Hematopoietic multipotent progenitor cell treated with erythropoietin and hydrocortisone succinate and interleukin-3 and kit ligand, for 4 days (in vitro differentiated cells): ENCODE measurements at regions not wholly inside any gene's neighbourhood (a gene's known extent, or its start where the extent isn't known, plus 50 kb on each side); places are given as distances from the start of the nearest gene placed in this dataset.
"Not testable (repeated sequence)": the region's sequence is repeated elsewhere in the genome, so short reads cannot be mapped to it uniquely, and the experiment has no call there.

Experiments used
- DNase-seq: peaks from one replicate; pipeline ENCODE4 v3.0.0-alpha.2; 2015

- DNase-seq: peak; percentile 28
Measured at GRCh38 chr5:40220260-40220659, 459.5 kb upstream of the PTGER4 start.

- DNase-seq: no peak
Measured at GRCh38 chr5:40217553-40217952, 462.2 kb upstream of the PTGER4 start.

GRCh38 chr5:40210694-40211093 is 469.0 kb upstream of the PTGER4 start:
- no peak for DNase-seq

GRCh38 chr5:40206030-40206429 is 473.7 kb upstream of the PTGER4 start:
- no peak for DNase-seq

GRCh38 chr5:40204144-40204543 is 475.6 kb upstream of the PTGER4 start:
- DNase-seq: no peak

- peak; percentile 73 for DNase-seq
Measured at GRCh38 chr5:40202814-40203440, 476.8 kb upstream of the PTGER4 start.

- peak; percentile 67 for DNase-seq
Measured at GRCh38 chr5:40198736-40199135, 481.0 kb upstream of the PTGER4 start.

GRCh38 chr5:40195574-40195973 is 484.1 kb upstream of the PTGER4 start:
- not testable (repeated sequence) for DNase-seq

GRCh38 chr5:40191150-40191549 is 488.6 kb upstream of the PTGER4 start:
- DNase-seq: no peak

GRCh38 chr5:40172721-40173120 is 507.0 kb upstream of the PTGER4 start:
- DNase-seq: no peak

- no peak for DNase-seq
Measured at GRCh38 chr5:40171971-40172370, 507.7 kb upstream of the PTGER4 start.

- no peak for DNase-seq
Measured at GRCh38 chr5:40167283-40167682, 512.4 kb upstream of the PTGER4 start.

- DNase-seq: no peak
Measured at GRCh38 chr5:40166802-40167201, 512.9 kb upstream of the PTGER4 start.

- DNase-seq: peak; percentile 27
Measured at GRCh38 chr5:40165789-40166728, 513.7 kb upstream of the PTGER4 start.

GRCh38 chr5:40165106-40165788 is 514.5 kb upstream of the PTGER4 start:
- DNase-seq: no peak

- no peak for DNase-seq
Measured at GRCh38 chr5:40160435-40160834, 519.3 kb upstream of the PTGER4 start.

GRCh38 chr5:40154194-40154593 is 525.5 kb upstream of the PTGER4 start:
- DNase-seq: no peak

- DNase-seq: no peak
Measured at GRCh38 chr5:40150896-40151295, 528.8 kb upstream of the PTGER4 start.

GRCh38 chr5:40141896-40142295 is 537.8 kb upstream of the PTGER4 start:
- DNase-seq: no peak

- DNase-seq: no peak
Measured at GRCh38 chr5:40141418-40141817, 538.3 kb upstream of the PTGER4 start.

GRCh38 chr5:40137223-40137622 is 542.5 kb upstream of the PTGER4 start:
- DNase-seq: no peak

GRCh38 chr5:40134883-40135520 is 544.7 kb upstream of the PTGER4 start:
- no peak for DNase-seq

- peak; percentile 44 for DNase-seq
Measured at GRCh38 chr5:40124367-40124766, 555.3 kb upstream of the PTGER4 start.
